ENCODE measurements at regions not wholly inside any gene's neighbourhood (a gene's known extent, or its start where the extent isn't known, plus 50 kb on each side); places are given as distances from the start of the nearest gene placed in this dataset.
"Not testable (repeated sequence)": the region's sequence is repeated elsewhere in the genome, so short reads cannot be mapped to it uniquely, and the experiment has no call there.

GRCh38 chr4:15162465-15163283 is 160.4 kb downstream of the CPEB2 start:
- no peak for DNase-seq (ENCODE audit: low read depth in 2 of 2)

GRCh38 chr4:15163284-15163645 is 161.0 kb downstream of the CPEB2 start:
- DNase-seq (ENCODE audit: low read depth in 2 of 2): no peak

GRCh38 chr4:15164571-15164970 is 162.3 kb downstream of the CPEB2 start:
- DNase-seq (ENCODE audit: low read depth in 2 of 2): no peak

- no peak for DNase-seq (ENCODE audit: low read depth in 2 of 2)
These were observed 165.5 kb downstream of the CPEB2 start for GRCh38 chr4:15167743-15168142.

GRCh38 chr4:15168759-15169158 is 166.5 kb downstream of the CPEB2 start:
- DNase-seq (ENCODE audit: low read depth in 2 of 2): no peak

- DNase-seq (ENCODE audit: low read depth in 2 of 2): no peak
These were observed 169.4 kb downstream of the CPEB2 start for GRCh38 chr4:15171725-15172124.

- DNase-seq (ENCODE audit: low read depth in 2 of 2): no peak
These were observed 171.0 kb downstream of the CPEB2 start for GRCh38 chr4:15173251-15173650.

GRCh38 chr4:15174168-15174567 is 171.9 kb downstream of the CPEB2 start:
- DNase-seq (ENCODE audit: low read depth in 2 of 2): not testable (repeated sequence)

- DNase-seq (ENCODE audit: low read depth in 2 of 2): not testable (repeated sequence)
These were observed 177.6 kb downstream of the CPEB2 start for GRCh38 chr4:15179842-15180241.

GRCh38 chr4:15182600-15183220 is 180.4 kb downstream of the CPEB2 start:
- no peak for DNase-seq (ENCODE audit: low read depth in 2 of 2)

GRCh38 chr4:15186149-15186548 is 183.9 kb downstream of the CPEB2 start:
- DNase-seq (ENCODE audit: low read depth in 2 of 2): no peak

GRCh38 chr4:15186806-15187205 is 184.5 kb downstream of the CPEB2 start:
- DNase-seq (ENCODE audit: low read depth in 2 of 2): no peak

GRCh38 chr4:15188605-15189539 is 186.6 kb downstream of the CPEB2 start:
- DNase-seq (ENCODE audit: low read depth in 2 of 2): no peak

- no peak for DNase-seq (ENCODE audit: low read depth in 2 of 2)
These were observed 192.2 kb downstream of the CPEB2 start for GRCh38 chr4:15194520-15194919.

- DNase-seq (ENCODE audit: low read depth in 2 of 2): no peak
These were observed 194.7 kb downstream of the CPEB2 start for GRCh38 chr4:15197005-15197404.

- no peak for DNase-seq (ENCODE audit: low read depth in 2 of 2)
These were observed 195.9 kb downstream of the CPEB2 start for GRCh38 chr4:15198070-15198727.

GRCh38 chr4:15201782-15202181 is 199.5 kb downstream of the CPEB2 start:
- DNase-seq (ENCODE audit: low read depth in 2 of 2): no peak

GRCh38 chr4:15202481-15202880 is 200.2 kb downstream of the CPEB2 start:
- no peak for DNase-seq (ENCODE audit: low read depth in 2 of 2)

- not testable (repeated sequence) for DNase-seq (ENCODE audit: low read depth in 2 of 2)
These were observed 204.2 kb downstream of the CPEB2 start for GRCh38 chr4:15206526-15206925.

- DNase-seq (ENCODE audit: low read depth in 2 of 2): no peak
These were observed 211.2 kb downstream of the CPEB2 start for GRCh38 chr4:15213302-15213970.

- DNase-seq (ENCODE audit: low read depth in 2 of 2): no peak
These were observed 212.7 kb upstream of the C1QTNF7 start for GRCh38 chr4:15215109-15215508.
